ENCODE measurements at regions not wholly inside any gene's neighbourhood (a gene's known extent, or its start where the extent isn't known, plus 50 kb on each side); places are given as distances from the start of the nearest gene placed in this dataset.
"Not testable (repeated sequence)": the region's sequence is repeated elsewhere in the genome, so short reads cannot be mapped to it uniquely, and the experiment has no call there.

DNA sequence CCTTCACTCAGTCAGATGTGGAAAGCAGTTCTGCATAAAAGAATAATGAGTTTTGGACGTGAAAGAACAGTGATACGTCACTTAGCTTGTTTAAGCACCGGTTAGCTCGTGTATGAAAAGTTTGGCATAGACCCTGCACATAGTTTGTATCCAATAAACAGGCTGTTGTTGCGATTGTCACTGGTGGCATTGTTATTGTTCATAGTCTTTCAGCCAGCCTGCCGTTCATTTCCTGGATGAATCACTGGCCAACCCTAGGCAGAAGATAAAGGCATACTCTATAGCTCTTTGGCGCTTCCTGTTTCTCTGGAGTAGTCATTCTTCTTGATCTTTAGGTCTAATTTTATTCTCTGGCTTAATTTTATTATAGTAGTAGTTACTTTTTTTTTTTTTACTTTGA lies 57.8 kb upstream of the ANKRD30A start:
- no peak overlapping the region for H3K4me3 ChIP-seq (ENCODE audit: control insufficient read depth in 1 of 7, extremely low read depth in 1 of 7, insufficient read depth in 4 of 7, low read depth in 2 of 7, low read length in 6 of 7)
- no peaks in the 10 kb centered on the region for H3K9me3 ChIP-seq (ENCODE audit: control extremely low read depth in 1 of 5, control insufficient read depth in 4 of 5, insufficient read depth in 2 of 5, low read depth in 1 of 5, low read length in 4 of 5)
- H3K4me1 ChIP-seq (ENCODE audit: control extremely low read depth in 1 of 4, control insufficient read depth in 4 of 4, insufficient read depth in 4 of 4, low read length in 3 of 4) = no peaks in the 10 kb centered on the region
- no peak overlapping the region for H3K27ac ChIP-seq (ENCODE audit: insufficient read depth in 1 of 2, low read depth in 1 of 2, low read length in 2 of 2, poor library complexity in 1 of 2, severe bottlenecking in 2 of 2)
- no peaks in the 10 kb centered on the region for H3K27me3 ChIP-seq (replicated peaks in 2 of 5; ENCODE audit: control insufficient read depth in 4 of 5, insufficient read depth in 5 of 5, low read length in 4 of 5)
- ChIA-PET CTCF (interaction anchor here (0.7 kb wide), 1 partner anchor 339 kb away, joined by 3 read pairs; no protein-coding TSS in a partner anchor), POLR2A (no interaction called here)
- DNase-seq = no peak
- WGBS (ENCODE audit: insufficient coverage) = 98% methylated on average over 5 of the region's 7 CpGs
- H3K36me3 ChIP-seq (ENCODE audit: control insufficient read depth in 4 of 4, insufficient read depth in 4 of 4, low read length in 3 of 4) = no peaks in the 10 kb centered on the region

DNA sequence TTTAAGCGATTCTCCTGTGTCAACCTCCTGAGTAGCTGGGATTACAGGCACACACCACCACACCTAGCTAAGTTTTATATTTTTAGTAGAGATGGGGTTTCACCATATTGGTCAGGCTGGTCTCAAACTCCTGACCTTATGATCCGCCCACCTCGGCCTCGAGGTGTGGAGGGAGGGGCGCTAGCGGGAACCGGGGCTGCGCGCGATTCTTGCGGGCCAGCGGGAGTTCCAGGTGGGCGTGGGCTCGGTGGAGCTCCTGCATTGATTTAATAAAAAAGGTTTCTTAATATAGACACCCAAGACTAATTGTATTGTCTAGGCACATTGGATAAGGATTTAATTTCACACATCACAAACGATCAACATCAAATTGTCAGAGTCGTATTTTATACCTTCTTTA lies 63.1 kb upstream of the ANKRD30A start:
- H3K4me3 ChIP-seq (ENCODE audit: control insufficient read depth in 1 of 7, extremely low read depth in 1 of 7, insufficient read depth in 4 of 7, low read depth in 2 of 7, low read length in 6 of 7); H3K36me3 ChIP-seq (ENCODE audit: control insufficient read depth in 4 of 4, insufficient read depth in 4 of 4, low read length in 3 of 4); H3K4me1 ChIP-seq (ENCODE audit: control extremely low read depth in 1 of 4, control insufficient read depth in 4 of 4, insufficient read depth in 4 of 4, low read length in 3 of 4); H3K27me3 ChIP-seq (replicated peaks in 2 of 5; ENCODE audit: control insufficient read depth in 4 of 5, insufficient read depth in 5 of 5, low read length in 4 of 5); H3K27ac ChIP-seq (ENCODE audit: insufficient read depth in 1 of 2, low read depth in 1 of 2, low read length in 2 of 2, poor library complexity in 1 of 2, severe bottlenecking in 2 of 2); POLR2A ChIA-PET; CTCF ChIA-PET; DNase-seq; H3K9me3 ChIP-seq (ENCODE audit: control extremely low read depth in 1 of 5, control insufficient read depth in 4 of 5, insufficient read depth in 2 of 5, low read depth in 1 of 5, low read length in 4 of 5): not testable (repeated sequence)
- whole genome bisulfite sequencing (ENCODE audit: insufficient coverage) = 96% methylated on average over 5 of the region's 16 CpGs

DNA sequence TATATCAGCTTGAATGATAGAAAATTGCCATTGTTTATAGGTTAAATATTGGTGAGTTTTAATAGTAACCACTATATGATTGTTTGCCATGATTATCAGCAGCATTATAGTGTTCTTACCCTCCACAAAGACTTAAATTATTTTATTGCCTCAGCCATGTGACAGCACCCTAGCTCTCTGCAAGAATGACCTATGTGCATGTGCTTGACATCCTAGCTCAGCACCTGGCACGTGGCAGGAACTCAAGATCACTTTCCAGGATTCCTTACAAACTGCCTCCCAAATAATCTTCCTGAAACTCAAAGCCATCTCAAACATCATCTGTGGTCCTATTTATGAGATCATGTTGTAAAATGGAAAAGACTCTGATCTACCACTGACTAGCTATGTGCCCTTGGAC lies 68.1 kb upstream of the ANKRD30A start:
- WGBS (ENCODE audit: insufficient coverage) = no CpG with 5 or more reads among the region's 1 CpG
- POLR2A ChIA-PET = no interaction called here
- Histone ChIP-seq H3K4me3 (ENCODE audit: control insufficient read depth in 1 of 7, extremely low read depth in 1 of 7, insufficient read depth in 4 of 7, low read depth in 2 of 7, low read length in 6 of 7) (no peak overlapping the region), H3K9me3 (ENCODE audit: control extremely low read depth in 1 of 5, control insufficient read depth in 4 of 5, insufficient read depth in 2 of 5, low read depth in 1 of 5, low read length in 4 of 5) (peaks cover 0 to 2% (median 0%) of the 10 kb centered on the region in 5 experiments), H3K27me3 (replicated peaks in 2 of 5; ENCODE audit: control insufficient read depth in 4 of 5, insufficient read depth in 5 of 5, low read length in 4 of 5) (no peaks in the 10 kb centered on the region), H3K4me1 (ENCODE audit: control extremely low read depth in 1 of 4, control insufficient read depth in 4 of 4, insufficient read depth in 4 of 4, low read length in 3 of 4) (no peaks in the 10 kb centered on the region), H3K27ac (ENCODE audit: insufficient read depth in 1 of 2, low read depth in 1 of 2, low read length in 2 of 2, poor library complexity in 1 of 2, severe bottlenecking in 2 of 2) (no peak overlapping the region), H3K36me3 (ENCODE audit: control insufficient read depth in 4 of 4, insufficient read depth in 4 of 4, low read length in 3 of 4) (no peaks in the 10 kb centered on the region)
- CTCF ChIA-PET = no interaction called here
- no peak for DNase-seq

GRCh38 chr10:37053476-37053875 lies 71.9 kb upstream of the ANKRD30A start:
- no peaks in the 10 kb centered on the region for H3K4me1 ChIP-seq (ENCODE audit: control extremely low read depth in 1 of 4, control insufficient read depth in 4 of 4, insufficient read depth in 4 of 4, low read length in 3 of 4)
- no peak for DNase-seq
- H3K27ac ChIP-seq (ENCODE audit: insufficient read depth in 1 of 2, low read depth in 1 of 2, low read length in 2 of 2, poor library complexity in 1 of 2, severe bottlenecking in 2 of 2) = no peak overlapping the region
- no peaks in the 10 kb centered on the region for H3K27me3 ChIP-seq (replicated peaks in 2 of 5; ENCODE audit: control insufficient read depth in 4 of 5, insufficient read depth in 5 of 5, low read length in 4 of 5)
- H3K4me3 ChIP-seq (ENCODE audit: control insufficient read depth in 1 of 7, extremely low read depth in 1 of 7, insufficient read depth in 4 of 7, low read depth in 2 of 7, low read length in 6 of 7) = no peak overlapping the region
- peaks cover 0 to 4% (median 2%) of the 10 kb centered on the region in 5 experiments for H3K9me3 ChIP-seq (ENCODE audit: control extremely low read depth in 1 of 5, control insufficient read depth in 4 of 5, insufficient read depth in 2 of 5, low read depth in 1 of 5, low read length in 4 of 5)
- no peaks in the 10 kb centered on the region for H3K36me3 ChIP-seq (ENCODE audit: control insufficient read depth in 4 of 4, insufficient read depth in 4 of 4, low read length in 3 of 4)
- 100% methylated on average over 1 of the region's 3 CpGs for WGBS (ENCODE audit: insufficient coverage)
- POLR2A ChIA-PET = no interaction called here
- CTCF ChIA-PET = no interaction called here

DNA sequence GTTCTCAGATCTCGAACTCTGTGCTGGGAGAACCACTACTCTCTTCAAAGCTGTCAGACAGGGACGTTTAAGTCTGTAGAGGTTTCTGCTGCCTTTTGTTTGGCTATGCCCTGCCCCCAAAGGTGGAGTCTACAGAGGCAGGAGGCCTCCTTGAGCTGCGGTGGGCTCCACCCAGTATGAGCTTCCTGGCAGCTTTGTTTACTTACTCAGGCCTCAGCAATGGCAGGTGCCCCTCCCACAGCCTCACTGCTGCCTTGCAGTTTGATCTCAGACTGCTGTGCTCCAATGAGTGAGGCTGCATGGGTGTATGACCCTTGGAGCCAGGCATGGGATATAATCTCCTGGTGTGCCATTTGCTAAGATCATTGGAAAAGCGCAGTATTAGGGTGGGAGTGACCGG lies 75.4 kb upstream of the ANKRD30A start:
- H3K36me3 ChIP-seq (ENCODE audit: control insufficient read depth in 4 of 4, insufficient read depth in 4 of 4, low read length in 3 of 4); POLR2A ChIA-PET: not testable (repeated sequence)

DNA sequence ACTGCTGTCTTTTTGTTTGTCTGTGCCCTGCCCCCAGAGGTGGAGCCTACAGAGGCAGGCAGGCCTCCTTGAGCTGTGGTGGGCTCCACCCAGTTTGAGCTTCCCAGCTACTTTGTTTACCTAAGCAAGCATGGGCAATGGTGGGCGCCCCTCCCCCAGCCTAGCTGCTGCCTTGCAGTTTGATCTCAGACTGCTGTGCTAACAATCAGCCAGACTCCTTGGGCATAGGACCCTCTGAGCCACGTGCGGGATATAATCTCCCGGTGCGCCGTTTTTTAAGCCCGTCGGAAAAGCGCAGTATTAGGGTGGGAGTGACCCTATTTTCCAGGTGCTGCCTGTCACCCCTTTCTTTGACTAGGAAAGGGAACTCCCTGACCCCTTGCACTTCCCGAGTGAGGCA lies 81.1 kb upstream of the ANKRD30A start:
- H3K4me3 ChIP-seq (ENCODE audit: control insufficient read depth in 1 of 7, extremely low read depth in 1 of 7, insufficient read depth in 4 of 7, low read depth in 2 of 7, low read length in 6 of 7); H3K9me3 ChIP-seq (ENCODE audit: control extremely low read depth in 1 of 5, control insufficient read depth in 4 of 5, insufficient read depth in 2 of 5, low read depth in 1 of 5, low read length in 4 of 5); DNase-seq; POLR2A ChIA-PET; H3K4me1 ChIP-seq (ENCODE audit: control extremely low read depth in 1 of 4, control insufficient read depth in 4 of 4, insufficient read depth in 4 of 4, low read length in 3 of 4); H3K27ac ChIP-seq (ENCODE audit: insufficient read depth in 1 of 2, low read depth in 1 of 2, low read length in 2 of 2, poor library complexity in 1 of 2, severe bottlenecking in 2 of 2); H3K27me3 ChIP-seq (replicated peaks in 2 of 5; ENCODE audit: control insufficient read depth in 4 of 5, insufficient read depth in 5 of 5, low read length in 4 of 5); CTCF ChIA-PET; H3K36me3 ChIP-seq (ENCODE audit: control insufficient read depth in 4 of 4, insufficient read depth in 4 of 4, low read length in 3 of 4): not testable (repeated sequence)
- 93% methylated on average over 10 of the region's 10 CpGs for WGBS (ENCODE audit: insufficient coverage)

More for the DNA sequence above, 75.4 kb upstream of the ANKRD30A start:
- H3K27ac ChIP-seq (ENCODE audit: insufficient read depth in 1 of 2, low read depth in 1 of 2, low read length in 2 of 2, poor library complexity in 1 of 2, severe bottlenecking in 2 of 2); H3K4me1 ChIP-seq (ENCODE audit: control extremely low read depth in 1 of 4, control insufficient read depth in 4 of 4, insufficient read depth in 4 of 4, low read length in 3 of 4); DNase-seq; CTCF ChIA-PET; H3K4me3 ChIP-seq (ENCODE audit: control insufficient read depth in 1 of 7, extremely low read depth in 1 of 7, insufficient read depth in 4 of 7, low read depth in 2 of 7, low read length in 6 of 7); H3K27me3 ChIP-seq (replicated peaks in 2 of 5; ENCODE audit: control insufficient read depth in 4 of 5, insufficient read depth in 5 of 5, low read length in 4 of 5); H3K9me3 ChIP-seq (ENCODE audit: control extremely low read depth in 1 of 5, control insufficient read depth in 4 of 5, insufficient read depth in 2 of 5, low read depth in 1 of 5, low read length in 4 of 5): not testable (repeated sequence)
- WGBS (ENCODE audit: insufficient coverage) = 84% methylated on average over 4 of the region's 5 CpGs

DNA sequence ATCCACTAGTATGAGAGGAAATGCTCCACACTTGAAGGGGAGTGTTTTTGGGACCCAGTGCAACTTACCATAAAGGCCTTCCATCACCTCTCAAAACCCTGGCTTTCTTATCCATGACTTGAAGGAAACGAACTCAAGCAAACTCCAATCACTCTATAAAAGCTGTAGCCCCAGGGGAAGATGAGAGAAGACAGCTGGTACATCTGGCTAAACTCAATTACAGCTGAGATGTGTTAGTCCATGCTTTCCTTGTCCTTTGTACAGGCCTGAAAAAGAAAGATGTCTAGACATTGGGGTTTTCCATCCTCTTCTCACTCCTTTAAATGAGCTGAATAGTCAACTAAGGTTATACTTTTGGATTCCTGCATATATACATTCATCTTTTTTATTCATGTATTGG lies 89.5 kb upstream of the ANKRD30A start:
- POLR2A ChIA-PET = no interaction called here
- Histone ChIP-seq H3K27me3 (replicated peaks in 2 of 5; ENCODE audit: control insufficient read depth in 4 of 5, insufficient read depth in 5 of 5, low read length in 4 of 5) (no peaks in the 10 kb centered on the region), H3K27ac (ENCODE audit: insufficient read depth in 1 of 2, low read depth in 1 of 2, low read length in 2 of 2, poor library complexity in 1 of 2, severe bottlenecking in 2 of 2) (no peak overlapping the region), H3K9me3 (ENCODE audit: control extremely low read depth in 1 of 5, control insufficient read depth in 4 of 5, insufficient read depth in 2 of 5, low read depth in 1 of 5, low read length in 4 of 5) (no peaks in the 10 kb centered on the region), H3K4me3 (ENCODE audit: control insufficient read depth in 1 of 7, extremely low read depth in 1 of 7, insufficient read depth in 4 of 7, low read depth in 2 of 7, low read length in 6 of 7) (no peak overlapping the region), H3K36me3 (ENCODE audit: control insufficient read depth in 4 of 4, insufficient read depth in 4 of 4, low read length in 3 of 4) (no peaks in the 10 kb centered on the region), H3K4me1 (ENCODE audit: control extremely low read depth in 1 of 4, control insufficient read depth in 4 of 4, insufficient read depth in 4 of 4, low read length in 3 of 4) (no peaks in the 10 kb centered on the region)
- no CpG with 5 or more reads among the region's 1 CpG for WGBS (ENCODE audit: insufficient coverage)
- CTCF ChIA-PET = no interaction called here
- no peak for DNase-seq
